Activated CD8-positive, alpha-beta T cell treated with anti-CD3 and anti-CD28 coated beads for 36 hours (primary cell): ENCODE measurements at regions not wholly inside any gene's neighbourhood (a gene's known extent, or its start where the extent isn't known, plus 50 kb on each side); places are given as distances from the start of the nearest gene placed in this dataset.

ENCODE experiments used
- ATAC-seq: fragments of 200-7000 bp; cut with Tn5 transposase; one replicate; pipeline ENCODE4 v1.10.0; 2021; ENCODE audit warnings: mild to moderate bottlenecking, moderate library complexity
- CTCF ChIA-PET: fragments of 350-600 bp; sonication (Branson Sonifier 250); formaldehyde crosslinking; loops from one replicate; lab custom pipeline; 2021; ENCODE audit warnings: antibody characterized with exemption; lab: Charles Lee
- POLR2A ChIA-PET: fragments of 350-600 bp; sonication (Branson Sonifier 250); formaldehyde crosslinking; loops from one replicate; lab custom pipeline; 2021; ENCODE audit warnings: antibody characterized with exemption; lab: Charles Lee
- DNase-seq: peaks from one replicate; pipeline ENCODE4 v3.0.0-alpha.2; 2020
- H3K27ac Mint-ChIP-seq: one replicate; pipeline ENCODE4 v1.8.0; 2021; ENCODE audit warnings: mild to moderate bottlenecking, mixed read lengths
- H3K27me3 Mint-ChIP-seq: one replicate; pipeline ENCODE4 v1.8.0; 2021; ENCODE audit warnings: mixed read lengths
- H3K36me3 Mint-ChIP-seq: one replicate; pipeline ENCODE4 v1.8.0; 2021; ENCODE audit warnings: low read depth, mixed read lengths
- H3K4me1 Mint-ChIP-seq: one replicate; pipeline ENCODE4 v1.8.0; 2021; ENCODE audit warnings: low read depth, mixed read lengths
- H3K4me3 Mint-ChIP-seq: one replicate; pipeline ENCODE4 v1.8.0; 2021; ENCODE audit warnings: mild to moderate bottlenecking, moderate library complexity, mixed read lengths
- H3K9me3 Mint-ChIP-seq: one replicate; pipeline ENCODE4 v1.8.0; 2021; ENCODE audit warnings: mixed read lengths
- CTCF ChIP-seq: fragments of 200-600 bp; IDR thresholded peaks from one replicate; pipeline ENCODE4 v1.8.0; 2022; ENCODE audit warnings: antibody characterized with exemption, mild to moderate bottlenecking
- intact Hi-C: fragments of 100-400 bp; cut with micrococcal nuclease; formaldehyde crosslinking; loops from one replicate; pipeline ENCODE4 v1.10.0; 2022

GRCh38 chr11:8775734-8776133 is 93.1 kb downstream of the RPL27A start:
- POLR2A ChIA-PET = no interaction called here
- Mint-ChIP-seq H3K4me3 (no peak overlapping the region), H3K9me3 (no peaks in the 10 kb centered on the region), H3K36me3 (no peaks in the 10 kb centered on the region), H3K27me3 (peaks cover 7% of the 10 kb centered on the region), H3K27ac (no peak overlapping the region), H3K4me1 (no peaks in the 10 kb centered on the region)
- no peak for TF ChIP-seq CTCF
- ATAC-seq (no peak), DNase-seq (no peak)
- intact Hi-C loops = no loop called here
- CTCF ChIA-PET = no interaction called here

- DNase-seq = no peak
- H3K36me3 Mint-ChIP-seq = no peaks in the 10 kb centered on the region
- H3K27me3 Mint-ChIP-seq = peaks cover 10% of the 10 kb centered on the region
- H3K9me3 Mint-ChIP-seq = no peaks in the 10 kb centered on the region
- no peaks in the 10 kb centered on the region for H3K4me1 Mint-ChIP-seq
- POLR2A ChIA-PET = no interaction called here
- no peak for ATAC-seq
- H3K27ac Mint-ChIP-seq = no peak overlapping the region
- no peak overlapping the region for H3K4me3 Mint-ChIP-seq
- CTCF ChIA-PET = no interaction called here
- no peak for TF ChIP-seq CTCF
- intact Hi-C loops = no loop called here
Observed at GRCh38 chr11:8776209-8776608, 93.6 kb downstream of the RPL27A start.

GRCh38 chr11:8777907-8778767 is 95.5 kb downstream of the RPL27A start:
- Mint-ChIP-seq H3K4me3 (no peak overlapping the region), H3K36me3 (no peaks in the 10 kb centered on the region), H3K27ac (no peak overlapping the region), H3K4me1 (no peaks in the 10 kb centered on the region), H3K9me3 (no peaks in the 10 kb centered on the region), H3K27me3 (peaks cover 11% of the 10 kb centered on the region)
- intact Hi-C loops = no loop called here
- DNase-seq (no peak), ATAC-seq (no peak)
- CTCF ChIA-PET = interaction anchor here (1.2 to 1.4 kb wide), 2 partner anchors 10 to 181 kb away, joined by 3 read pairs; no protein-coding TSS in a partner anchor
- TF ChIP-seq CTCF = no peak
- POLR2A ChIA-PET = interaction anchor here (0.5 to 1.0 kb wide), 2 partner anchors 23 to 453 kb away, joined by 3 to 4 read pairs; no protein-coding TSS in a partner anchor

GRCh38 chr11:8779107-8779506 is 96.5 kb downstream of the RPL27A start:
- DNase-seq (no peak), ATAC-seq (no peak)
- H3K36me3 Mint-ChIP-seq = no peaks in the 10 kb centered on the region
- no peak overlapping the region for H3K27ac Mint-ChIP-seq
- H3K4me3 Mint-ChIP-seq = no peak overlapping the region
- intact Hi-C loops = no loop called here
- H3K27me3 Mint-ChIP-seq = peaks cover 11% of the 10 kb centered on the region
- no peaks in the 10 kb centered on the region for H3K4me1 Mint-ChIP-seq
- no peak for TF ChIP-seq CTCF
- ChIA-PET POLR2A (no interaction called here), CTCF (no interaction called here)
- H3K9me3 Mint-ChIP-seq = no peaks in the 10 kb centered on the region

- ATAC-seq = no peak
- TF ChIP-seq CTCF = no peak
- H3K9me3 Mint-ChIP-seq = no peaks in the 10 kb centered on the region
- no peaks in the 10 kb centered on the region for H3K36me3 Mint-ChIP-seq
- intact Hi-C loops = no loop called here
- no peak for DNase-seq
- POLR2A ChIA-PET = no interaction called here
- H3K27ac Mint-ChIP-seq = no peak overlapping the region
- no peaks in the 10 kb centered on the region for H3K4me1 Mint-ChIP-seq
- peaks cover 11% of the 10 kb centered on the region for H3K27me3 Mint-ChIP-seq
- no peak overlapping the region for H3K4me3 Mint-ChIP-seq
- CTCF ChIA-PET = interaction anchor here (0.8 kb wide), 1 partner anchor 12 kb away, joined by 3 read pairs; no protein-coding TSS in a partner anchor
Observed at GRCh38 chr11:8779732-8780131, 97.1 kb downstream of the RPL27A start.
